SU-DHL-6 (cell line): ENCODE measurements at regions not wholly inside any gene's neighbourhood (a gene's known extent, or its start where the extent isn't known, plus 50 kb on each side); places are given as distances from the start of the nearest gene placed in this dataset.

ENCODE experiments used
- EZH2phosphoT487 ChIP-seq: fragments of 200-600 bp; sonication (generic), shearing (Covaris generic); conservative IDR thresholded peaks from 2 replicates; pipeline ENCODE4 v1.6.1; 2018; ENCODE audit warnings: mild to moderate bottlenecking, antibody characterized with exemption, low read length, moderate library complexity, mixed read lengths
- TF ChIP-seq, protein P1 (sequence below): fragments of 200-600 bp; sonication (generic); IDR thresholded peaks from one replicate; pipeline ENCODE4 v1.5.1; 2017; ENCODE audit warnings: antibody characterized with exemption, mild to moderate bottlenecking, low read length, moderate library complexity; ENCODE audit not compliant: insufficient read depth, poor library complexity, severe bottlenecking

GRCh38 chr2:124970030-124970429 lies 944.9 kb downstream of the CNTNAP5 start:
- TF ChIP-seq, protein P1, sequence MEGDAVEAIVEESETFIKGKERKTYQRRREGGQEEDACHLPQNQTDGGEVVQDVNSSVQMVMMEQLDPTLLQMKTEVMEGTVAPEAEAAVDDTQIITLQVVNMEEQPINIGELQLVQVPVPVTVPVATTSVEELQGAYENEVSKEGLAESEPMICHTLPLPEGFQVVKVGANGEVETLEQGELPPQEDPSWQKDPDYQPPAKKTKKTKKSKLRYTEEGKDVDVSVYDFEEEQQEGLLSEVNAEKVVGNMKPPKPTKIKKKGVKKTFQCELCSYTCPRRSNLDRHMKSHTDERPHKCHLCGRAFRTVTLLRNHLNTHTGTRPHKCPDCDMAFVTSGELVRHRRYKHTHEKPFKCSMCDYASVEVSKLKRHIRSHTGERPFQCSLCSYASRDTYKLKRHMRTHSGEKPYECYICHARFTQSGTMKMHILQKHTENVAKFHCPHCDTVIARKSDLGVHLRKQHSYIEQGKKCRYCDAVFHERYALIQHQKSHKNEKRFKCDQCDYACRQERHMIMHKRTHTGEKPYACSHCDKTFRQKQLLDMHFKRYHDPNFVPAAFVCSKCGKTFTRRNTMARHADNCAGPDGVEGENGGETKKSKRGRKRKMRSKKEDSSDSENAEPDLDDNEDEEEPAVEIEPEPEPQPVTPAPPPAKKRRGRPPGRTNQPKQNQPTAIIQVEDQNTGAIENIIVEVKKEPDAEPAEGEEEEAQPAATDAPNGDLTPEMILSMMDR: no peak
- TF ChIP-seq EZH2phosphoT487: no peak
